Left renal pelvis (tissue), 4 donors: ENCODE measurements at regions not wholly inside any gene's neighbourhood (a gene's known extent, or its start where the extent isn't known, plus 50 kb on each side); places are given as distances from the start of the nearest gene placed in this dataset.
"Not testable (repeated sequence)": the region's sequence is repeated elsewhere in the genome, so short reads cannot be mapped to it uniquely, and the experiment has no call there.

ENCODE experiments used
- DNase-seq, 4 donors: peaks; one replicate each; pipeline ENCODE4 v3.0.0-alpha.2; 2013; ENCODE audit warnings: low read depth in 4 of 4, low spot score in 3 of 4

- no peak for DNase-seq
These were observed 56.0 kb upstream of the MID1 start for GRCh38 chrX:10676235-10676957.

DNA sequence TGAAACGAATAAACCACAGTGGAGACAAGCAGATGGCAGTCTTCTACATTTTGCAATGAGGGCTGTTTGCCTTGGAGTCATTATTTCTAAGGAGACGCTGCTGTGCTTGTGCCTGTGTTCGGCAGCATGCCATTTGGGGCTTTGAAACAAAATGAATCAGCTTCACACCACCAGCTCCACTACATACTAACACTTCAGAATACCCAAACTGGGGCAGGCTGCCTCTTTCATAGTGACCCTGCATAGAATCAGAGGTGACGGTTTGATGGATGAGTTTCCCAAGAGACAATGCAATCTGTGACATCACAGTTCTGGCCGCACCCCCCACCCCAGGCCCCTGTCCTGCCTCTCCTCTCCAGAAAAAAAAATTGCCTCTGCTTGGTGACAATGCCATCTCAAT, 57.1 kb upstream of the MID1 start:
- DNase-seq: no peak

- no peak for DNase-seq
These were observed 59.0 kb upstream of the MID1 start for GRCh38 chrX:10679387-10679786.

- no peak for DNase-seq
These were observed 60.8 kb upstream of the MID1 start for GRCh38 chrX:10681167-10681566.

- DNase-seq: not testable (repeated sequence)
These were observed 63.2 kb upstream of the MID1 start for GRCh38 chrX:10683631-10684030.

DNA sequence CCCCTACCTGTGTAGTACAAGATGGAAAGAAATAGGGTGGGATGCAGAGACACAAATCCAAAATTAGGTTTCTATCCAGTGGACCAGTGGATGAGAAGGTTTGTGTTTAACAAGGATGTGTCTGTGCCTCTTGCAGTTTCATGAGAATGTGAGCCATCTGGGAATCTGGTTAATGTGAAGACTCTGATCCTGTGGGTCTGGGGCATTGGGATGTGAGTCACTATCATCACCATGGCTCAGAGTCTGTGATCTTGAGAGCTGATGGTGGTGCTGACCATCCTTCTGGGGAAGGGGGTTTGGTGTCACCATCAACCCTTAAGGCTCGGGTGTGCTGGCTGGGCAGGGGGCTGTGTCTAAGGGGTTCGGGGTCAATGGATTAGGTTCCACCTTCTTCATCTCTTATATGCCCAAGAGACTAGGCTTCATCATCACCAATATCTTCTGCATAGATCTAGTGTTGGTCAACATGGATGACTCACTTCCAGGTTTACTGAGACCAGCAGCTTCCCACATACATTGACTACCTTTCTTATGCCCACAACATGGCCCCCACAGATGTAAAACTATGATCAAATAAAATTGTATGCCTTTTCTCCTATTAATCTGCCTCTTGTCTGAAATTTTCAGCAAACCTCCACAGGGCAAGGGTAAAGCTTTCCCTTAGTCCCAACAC, 65.7 kb upstream of the MID1 start:
- no peak for DNase-seq

DNA sequence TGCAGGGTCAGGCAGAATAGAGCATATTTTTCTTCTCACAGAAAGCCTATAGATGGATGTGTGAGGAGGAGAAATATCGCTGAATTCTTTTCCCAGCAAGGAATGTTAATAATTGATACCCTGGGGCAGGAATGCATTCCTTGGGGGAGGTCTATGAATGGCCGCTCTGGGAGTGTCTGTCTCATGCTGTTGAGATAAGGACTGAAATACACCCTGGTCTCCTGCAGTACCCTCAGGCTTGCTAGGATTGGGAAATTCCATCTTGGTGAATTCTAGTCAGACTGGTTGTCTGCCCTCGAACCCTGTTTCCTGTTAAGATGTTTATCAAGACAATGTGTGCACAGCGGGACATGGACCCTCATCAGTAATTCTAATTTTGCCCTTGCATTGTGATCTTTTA, 71.4 kb upstream of the MID1 start:
- not testable (repeated sequence) for DNase-seq

- no peak for DNase-seq
These were observed 77.4 kb upstream of the MID1 start for GRCh38 chrX:10697616-10698317.

DNA sequence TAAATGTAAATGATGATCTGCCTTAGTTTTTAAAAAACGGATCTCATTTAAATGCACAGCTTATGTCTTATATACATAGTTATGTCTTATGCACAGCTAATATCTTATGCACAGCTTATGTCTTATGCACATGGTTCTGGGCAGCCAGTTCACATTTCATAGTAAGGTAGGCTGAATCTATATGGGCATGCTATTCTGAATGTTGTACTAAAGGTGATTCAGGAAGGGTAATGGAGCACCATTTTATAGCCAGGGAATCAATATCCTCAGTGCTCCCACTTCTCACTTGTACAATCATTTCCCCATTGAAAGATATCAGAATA, 77.9 kb upstream of the MID1 start:
- no peak for DNase-seq

GRCh38 chrX:10702031-10702430, 81.6 kb upstream of the MID1 start:
- no peak for DNase-seq

DNA sequence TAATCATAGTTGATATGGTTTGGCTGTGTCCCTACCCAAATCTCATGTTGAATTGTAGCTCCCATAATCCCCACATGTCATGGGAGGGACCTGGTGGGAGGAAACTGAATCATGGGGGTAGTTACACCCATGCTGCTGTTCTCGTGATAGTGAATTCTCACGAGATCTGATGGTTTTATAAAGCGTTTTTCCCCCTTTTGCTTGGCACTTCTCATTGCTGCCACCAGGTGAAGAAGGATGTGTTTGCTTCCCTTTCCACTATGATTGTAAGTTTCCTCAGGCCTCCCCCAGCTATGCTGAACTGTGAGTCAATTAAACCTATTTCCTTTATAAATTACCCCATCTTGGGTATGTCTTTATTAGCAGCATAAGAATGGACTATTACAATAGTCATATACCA, 86.0 kb upstream of the MID1 start:
- DNase-seq: not testable (repeated sequence)

DNA sequence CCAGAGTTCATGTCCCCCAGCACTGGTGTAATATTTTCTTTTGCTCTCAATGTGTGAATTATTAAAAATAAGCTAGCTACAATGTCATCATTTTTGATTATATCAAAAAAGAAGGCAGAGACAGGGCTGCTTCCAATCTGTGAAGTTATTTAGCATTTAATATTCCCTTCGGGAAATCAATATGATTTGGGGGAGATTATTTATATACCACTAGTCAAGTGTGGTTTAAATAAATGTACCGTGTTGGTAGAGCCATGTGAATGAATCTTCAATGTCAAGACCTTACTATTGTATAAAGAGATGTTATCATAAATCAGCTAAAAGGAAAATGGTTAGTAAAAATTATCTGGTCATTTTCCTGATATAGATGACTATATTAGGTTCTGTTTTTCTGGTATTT, 87.4 kb upstream of the MID1 start:
- DNase-seq: no peak

DNA sequence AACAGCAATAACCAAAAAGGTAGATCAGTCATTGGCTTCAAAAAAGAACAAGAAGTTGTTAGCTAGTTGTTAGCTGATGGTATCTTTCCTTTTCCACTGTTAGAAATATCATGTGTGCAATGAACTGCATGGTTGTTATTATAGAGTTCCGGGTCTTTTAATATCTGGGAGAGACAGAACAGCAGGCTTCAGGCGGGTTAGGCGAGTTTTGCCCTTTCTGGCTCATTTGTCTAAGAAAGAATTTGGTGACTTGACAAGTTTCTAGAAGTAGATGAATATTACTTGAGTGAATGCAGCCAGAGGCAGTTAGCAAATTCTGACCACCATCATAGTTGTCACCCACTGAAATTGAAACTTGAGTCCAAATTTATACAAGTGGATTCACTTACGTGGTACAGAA, 88.9 kb upstream of the MID1 start:
- DNase-seq: no peak

GRCh38 chrX:10714531-10714930, 94.1 kb upstream of the MID1 start:
- no peak for DNase-seq

- peak in 2 of 4 donors; percentile 24 to 28 for DNase-seq
These were observed 102.5 kb upstream of the MID1 start for GRCh38 chrX:10722851-10723250.

DNA sequence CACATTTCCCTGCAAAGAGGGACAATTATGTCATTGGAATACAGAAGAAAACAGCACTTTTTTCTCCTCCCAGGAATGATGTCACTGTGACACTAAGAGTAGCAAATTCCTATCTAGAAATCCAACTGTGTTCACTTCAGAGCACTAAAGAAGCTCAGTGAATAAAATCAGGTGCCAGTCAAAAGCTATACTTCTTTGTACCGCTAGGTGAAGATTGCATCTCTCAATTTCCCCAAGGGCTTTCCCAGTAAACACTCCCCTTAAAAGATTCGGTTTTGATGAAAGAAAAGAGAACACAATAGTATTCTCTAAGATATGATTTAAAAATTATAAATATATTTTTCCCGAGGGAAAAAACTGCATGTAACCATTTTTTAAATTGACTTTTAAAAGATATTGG, 104.7 kb upstream of the MID1 start:
- no peak for DNase-seq

DNA sequence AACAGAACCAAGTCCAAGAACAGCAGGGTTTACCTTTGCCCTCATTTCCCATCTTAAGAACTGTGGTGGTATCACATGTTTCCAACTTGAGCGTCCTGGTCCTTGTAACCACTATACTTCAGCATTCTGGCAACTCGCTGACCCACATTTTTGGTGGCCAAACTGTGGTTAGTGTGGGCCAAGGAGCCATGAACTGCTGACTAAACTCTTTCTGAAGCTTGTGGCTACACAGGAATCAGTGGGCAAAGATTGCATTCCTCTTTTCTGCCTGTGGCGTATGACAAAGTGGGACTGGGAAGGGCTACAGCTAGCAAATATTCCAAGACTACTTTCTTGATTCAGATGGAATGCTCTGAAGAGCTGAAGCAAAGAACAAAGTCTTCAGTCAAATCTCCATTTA, 106.3 kb upstream of the MID1 start:
- DNase-seq: no peak

- no peak for DNase-seq
These were observed 108.5 kb upstream of the MID1 start for GRCh38 chrX:10728806-10729389.

- DNase-seq: no peak
These were observed 119.0 kb upstream of the MID1 start for GRCh38 chrX:10739426-10739825.

DNA sequence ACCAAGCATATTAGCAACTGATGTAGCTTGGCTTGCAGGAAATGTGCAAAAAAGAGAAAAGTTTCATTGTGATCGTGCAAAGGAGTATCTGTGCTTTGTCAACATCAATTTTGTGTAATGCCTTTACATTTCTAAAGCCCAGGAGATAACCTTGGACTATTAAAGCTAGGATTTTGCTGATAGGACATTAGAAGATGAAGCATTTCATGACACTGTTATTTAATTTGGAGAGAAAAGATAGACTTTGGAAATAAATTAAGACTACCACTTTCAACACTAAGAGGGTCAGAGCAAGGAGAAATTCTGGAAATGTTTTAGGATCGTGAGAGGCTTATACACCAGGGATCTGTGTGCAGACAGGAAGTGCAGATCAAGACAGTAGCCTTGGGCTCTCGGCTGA, 120.6 kb upstream of the MID1 start:
- DNase-seq: no peak

GRCh38 chrX:10741550-10741949, 121.2 kb upstream of the MID1 start:
- DNase-seq: no peak

- DNase-seq: no peak
These were observed 123.1 kb upstream of the MID1 start for GRCh38 chrX:10743476-10743875.
